ENCODE measurements at regions not wholly inside any gene's neighbourhood (a gene's known extent, or its start where the extent isn't known, plus 50 kb on each side); places are given as distances from the start of the nearest gene placed in this dataset.
"Not testable (repeated sequence)": the region's sequence is repeated elsewhere in the genome, so short reads cannot be mapped to it uniquely, and the experiment has no call there.

DNA sequence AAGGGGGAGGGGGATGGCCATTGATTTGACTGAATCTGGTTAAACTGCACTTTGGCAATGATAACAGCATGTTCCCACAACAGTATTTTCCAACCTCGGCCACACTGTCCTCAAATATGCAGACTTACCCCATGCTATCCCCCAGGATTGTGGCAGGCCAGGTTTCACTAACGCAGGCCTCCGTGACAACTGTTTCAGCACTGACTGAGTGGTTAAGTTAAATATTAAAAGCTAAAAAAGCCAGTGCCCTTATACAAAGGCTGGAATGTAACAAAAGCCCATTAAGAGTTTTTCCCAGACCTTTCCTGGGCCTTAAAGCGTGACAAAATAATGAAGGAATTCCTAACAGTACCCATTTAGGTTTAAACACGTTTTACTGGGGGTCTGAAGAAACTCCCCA lies 202.9 kb downstream of the USP25 start:
- no peak for DNase-seq (ENCODE audit: low spot score)

DNA sequence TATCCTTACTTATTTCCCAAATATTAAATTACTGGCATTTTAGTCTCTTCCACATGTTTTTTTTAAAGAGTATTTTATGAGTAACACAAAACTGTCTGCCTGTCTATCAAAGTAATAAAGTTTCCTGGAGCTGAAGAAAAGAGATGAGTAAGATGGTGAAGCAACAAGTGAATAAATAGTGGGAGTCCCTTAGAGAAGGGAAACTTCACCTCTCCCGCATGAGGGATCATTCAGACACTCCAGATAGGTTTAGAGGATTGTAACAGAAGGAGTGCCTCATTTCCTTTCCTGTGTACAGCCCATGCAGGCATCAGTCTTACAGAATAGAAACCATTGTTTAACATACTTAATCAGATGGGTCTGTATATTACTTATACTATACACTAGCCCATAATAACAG lies 205.7 kb downstream of the USP25 start:
- no peak for DNase-seq (ENCODE audit: low spot score)

GRCh38 chr21:15943009-15943666 lies 213.4 kb downstream of the USP25 start:
- no peak for DNase-seq (ENCODE audit: low spot score)

DNA sequence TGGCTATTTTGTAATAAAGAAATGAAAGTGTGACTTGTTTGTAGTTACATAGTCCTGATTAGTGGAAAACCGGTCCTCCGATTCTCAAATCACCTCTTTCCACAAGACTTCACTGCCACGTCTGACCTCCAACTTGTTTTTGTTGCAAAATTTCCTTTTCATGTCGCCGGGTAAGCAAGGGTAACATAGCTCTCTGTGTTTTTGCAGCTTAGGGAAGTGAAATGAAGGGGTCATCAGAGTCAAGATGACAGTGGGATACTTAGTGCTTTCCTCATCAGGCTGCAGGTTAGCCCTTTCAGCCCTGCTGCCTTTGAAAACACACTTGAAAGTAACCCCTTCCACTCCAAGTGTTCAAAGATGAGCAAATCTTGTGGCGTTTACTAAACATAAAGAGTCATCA lies 217.9 kb downstream of the USP25 start:
- DNase-seq (ENCODE audit: low spot score): no peak

DNA sequence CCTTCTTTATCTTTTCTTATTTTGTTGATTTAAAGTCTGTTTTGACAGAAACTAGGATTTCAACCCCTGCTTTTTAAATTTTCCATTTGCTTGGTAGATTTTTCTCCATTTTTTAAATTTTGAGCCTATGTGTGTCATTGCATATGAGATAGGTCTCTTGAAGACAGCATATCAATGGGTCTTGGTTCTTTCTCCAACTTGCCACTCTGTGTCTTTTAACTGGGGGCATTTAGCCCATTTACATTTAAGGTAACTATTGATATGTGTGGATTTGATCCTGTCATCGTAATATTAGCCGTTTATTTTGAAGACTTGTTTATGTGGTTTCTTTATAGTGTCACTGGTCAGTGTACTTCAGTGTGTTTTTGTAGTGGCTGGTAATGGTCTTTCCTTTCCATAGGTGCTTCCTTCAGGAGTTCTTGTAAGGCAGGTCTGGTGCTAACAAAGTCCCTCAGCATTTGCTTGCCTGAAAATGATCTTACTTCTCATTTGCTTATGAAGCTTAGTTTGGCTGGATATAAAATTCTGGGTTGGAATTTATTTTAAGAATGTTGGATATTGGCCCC lies 223.9 kb downstream of the USP25 start:
- no peak for DNase-seq (ENCODE audit: low spot score)

DNA sequence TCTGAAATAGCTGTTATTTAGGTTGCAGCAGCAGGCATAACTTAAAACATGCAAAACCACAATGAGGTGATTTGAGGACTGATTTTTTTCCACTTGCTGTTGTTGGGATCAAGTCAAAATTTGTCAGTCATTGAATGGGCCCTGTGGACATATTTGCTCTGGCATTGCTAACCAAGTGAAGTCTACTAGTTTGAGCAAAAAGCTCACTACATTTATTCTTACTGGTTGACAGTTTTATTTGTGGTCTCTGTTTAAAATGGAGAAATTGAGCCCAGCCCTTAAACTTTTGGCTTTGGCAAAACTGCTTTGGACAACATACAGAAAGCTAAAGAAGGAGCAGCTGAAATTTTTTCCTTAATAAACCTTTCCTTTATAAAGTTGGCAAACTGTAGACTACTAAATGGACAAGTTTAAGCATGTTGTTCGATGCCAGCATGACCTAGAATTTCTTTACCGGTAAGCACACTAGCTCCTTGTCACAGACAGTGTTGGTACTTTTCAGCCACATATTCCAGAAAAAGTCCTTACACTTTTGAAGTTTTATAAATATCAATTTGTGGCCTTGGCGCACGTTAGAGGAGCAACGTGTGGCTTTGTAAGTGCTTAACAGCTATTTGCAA lies 234.6 kb downstream of the USP25 start:
- DNase-seq (ENCODE audit: low spot score): no peak

- no peak for DNase-seq (ENCODE audit: low spot score)
Observed at GRCh38 chr21:15966231-15966630, 236.4 kb downstream of the USP25 start.

GRCh38 chr21:15966651-15967050 lies 236.9 kb downstream of the USP25 start:
- DNase-seq (ENCODE audit: low spot score): no peak

GRCh38 chr21:15967661-15968060 lies 237.9 kb downstream of the USP25 start:
- DNase-seq (ENCODE audit: low spot score): no peak

DNA sequence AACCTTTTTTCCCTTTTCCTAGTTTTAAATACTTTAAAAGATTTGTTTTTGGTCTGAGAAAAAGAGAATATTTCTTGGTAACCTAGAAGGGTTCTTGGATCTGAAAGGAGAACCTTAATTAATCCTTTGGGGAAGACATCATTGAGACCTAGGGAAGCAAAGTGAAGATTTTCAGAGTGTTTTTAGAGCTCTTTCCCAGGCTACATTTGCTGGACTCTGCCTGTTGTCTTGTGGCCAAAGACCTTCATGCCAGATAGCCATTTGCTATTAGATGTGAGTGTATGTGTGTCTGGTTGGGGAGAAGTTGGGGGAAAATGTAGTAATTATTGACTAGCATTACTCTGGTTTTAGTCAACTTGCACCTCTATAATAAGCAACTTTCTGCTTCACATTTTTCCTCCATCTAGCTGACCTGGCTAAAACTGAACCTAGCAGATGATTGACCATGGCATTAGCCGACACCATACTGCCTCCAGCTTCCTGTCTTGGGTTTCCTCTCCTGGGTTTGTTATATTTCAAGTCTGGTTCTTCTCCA lies 239.1 kb downstream of the USP25 start:
- no peak for DNase-seq (ENCODE audit: low spot score)

- peak; percentile 29 for DNase-seq (ENCODE audit: low spot score)
Observed at GRCh38 chr21:15976807-15977206, 247.0 kb downstream of the USP25 start.

GRCh38 chr21:15978215-15978738 lies 248.5 kb downstream of the USP25 start:
- DNase-seq (ENCODE audit: low spot score): no peak

DNA sequence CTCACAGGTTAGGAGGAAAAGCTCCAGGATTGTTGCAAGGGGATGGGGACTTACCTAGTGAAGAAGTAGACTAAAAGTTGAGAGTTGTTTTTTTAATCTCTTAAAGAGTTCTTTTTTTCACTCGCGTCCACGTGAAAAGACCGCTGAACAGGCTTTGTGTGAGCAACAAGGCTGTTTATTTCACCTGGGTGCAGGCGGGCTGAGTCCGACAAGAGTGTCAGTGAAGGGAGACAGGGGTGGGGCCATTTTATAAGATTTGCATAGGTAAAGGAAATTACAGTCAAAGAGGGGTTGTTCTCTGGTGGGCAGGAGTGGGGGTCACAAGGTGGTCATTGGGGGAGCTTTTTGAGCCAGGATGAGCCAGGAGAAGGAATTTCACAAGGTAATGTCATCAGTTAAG lies 249.7 kb downstream of the USP25 start:
- not testable (repeated sequence) for DNase-seq (ENCODE audit: low spot score)

DNA sequence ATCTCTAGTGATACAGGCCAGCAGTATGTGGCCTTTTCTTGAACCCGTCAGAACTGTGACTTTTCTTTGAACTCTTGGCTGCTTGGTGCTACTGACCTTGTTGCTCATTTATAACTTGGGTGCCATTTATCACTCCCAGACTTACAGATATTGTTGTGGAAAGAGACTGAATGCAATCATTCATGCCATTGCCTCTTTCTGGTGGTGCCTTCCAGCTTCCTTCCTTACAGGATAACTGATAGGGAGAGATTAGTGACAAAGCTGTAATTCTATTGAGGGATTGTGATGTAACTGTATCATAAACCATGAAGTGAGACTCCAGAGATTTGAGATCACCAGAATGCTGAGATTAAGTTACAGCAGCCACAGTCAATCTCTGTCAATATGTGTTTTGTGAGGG lies 256.5 kb downstream of the USP25 start:
- no peak for DNase-seq (ENCODE audit: low spot score)

DNA sequence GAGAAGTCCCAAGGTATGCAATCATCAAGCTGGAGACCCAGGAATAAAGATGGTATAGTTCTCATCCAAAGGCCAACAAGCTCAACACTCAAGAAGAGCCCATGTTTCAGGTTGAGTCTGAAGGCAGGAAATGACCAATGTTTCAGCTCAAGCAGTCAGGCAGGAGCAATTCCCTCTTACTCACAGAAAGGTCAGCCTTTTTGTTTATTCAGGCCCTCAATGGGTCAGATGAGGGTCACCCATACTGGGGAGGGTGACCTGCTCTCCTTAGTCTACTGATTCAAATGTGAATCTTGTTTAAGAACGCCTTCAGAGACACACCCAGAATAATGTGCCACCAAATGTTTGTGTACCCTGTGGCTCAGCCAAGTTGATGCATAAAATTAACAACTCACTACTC lies 262.4 kb downstream of the USP25 start:
- no peak for DNase-seq (ENCODE audit: low spot score)

DNA sequence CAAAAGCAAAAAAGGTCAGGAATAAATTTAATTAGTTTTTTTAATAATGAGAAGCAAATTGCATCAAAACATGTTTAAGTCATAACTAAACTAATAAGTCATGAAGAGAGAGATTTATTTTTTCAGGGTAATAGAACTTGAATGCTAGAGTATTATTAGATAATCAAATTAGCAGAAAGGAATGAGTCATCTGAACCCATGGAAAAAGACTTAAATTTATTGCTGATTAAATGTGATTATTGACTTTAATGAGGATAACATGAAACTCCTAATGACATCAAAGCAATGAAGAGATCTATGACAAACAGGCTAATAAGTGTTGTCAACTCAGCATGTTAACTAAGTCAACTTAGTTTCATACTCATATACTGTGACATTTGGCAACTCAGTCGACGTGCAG lies 264.2 kb downstream of the USP25 start:
- no peak for DNase-seq (ENCODE audit: low spot score)

DNA sequence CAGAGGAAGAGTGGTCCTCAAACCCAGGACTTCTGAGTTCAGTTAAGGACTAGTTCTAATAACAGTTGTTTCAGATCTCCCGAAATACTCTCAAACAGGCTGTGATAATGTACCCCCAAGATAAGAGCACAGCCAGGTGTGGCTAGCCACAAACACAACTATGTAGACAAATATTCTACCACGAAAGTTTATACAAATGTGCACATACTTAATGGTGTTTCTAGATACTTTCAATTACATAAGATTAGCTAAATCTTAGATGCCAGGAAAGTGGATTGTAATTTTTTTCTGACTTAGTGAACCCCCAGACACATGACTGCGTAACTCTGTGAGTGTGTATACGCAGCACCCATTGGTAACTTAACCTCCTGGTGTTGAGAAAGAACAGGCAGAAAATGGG lies 270.0 kb downstream of the USP25 start:
- no peak for DNase-seq (ENCODE audit: low spot score)

- peak; percentile 44 for DNase-seq (ENCODE audit: low spot score)
Observed at GRCh38 chr21:16002874-16003466, 273.2 kb downstream of the USP25 start.

DNA sequence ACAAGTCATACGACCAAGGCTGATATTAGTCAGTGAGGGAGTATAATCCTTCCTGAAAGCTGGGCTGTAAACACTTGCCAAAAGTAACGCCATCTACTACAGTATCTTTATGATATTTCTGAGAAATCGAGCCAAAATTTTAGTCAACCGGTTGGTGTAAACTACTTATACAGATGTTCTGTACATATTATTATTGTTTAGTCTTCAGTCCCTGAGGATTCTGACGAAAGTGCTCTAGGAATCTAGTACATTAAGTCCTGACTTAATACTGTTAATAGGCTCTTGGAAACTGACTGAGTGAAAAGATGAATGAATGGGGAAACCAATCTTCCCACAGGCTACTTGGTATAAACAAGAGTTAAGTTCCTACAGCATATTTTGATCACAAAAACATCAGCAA lies 274.3 kb downstream of the USP25 start:
- no peak for DNase-seq (ENCODE audit: low spot score)

GRCh38 chr21:16004523-16004922 lies 274.7 kb downstream of the USP25 start:
- no peak for DNase-seq (ENCODE audit: low spot score)

GRCh38 chr21:16005996-16006395 lies 276.2 kb downstream of the USP25 start:
- DNase-seq (ENCODE audit: low spot score): no peak

DNA sequence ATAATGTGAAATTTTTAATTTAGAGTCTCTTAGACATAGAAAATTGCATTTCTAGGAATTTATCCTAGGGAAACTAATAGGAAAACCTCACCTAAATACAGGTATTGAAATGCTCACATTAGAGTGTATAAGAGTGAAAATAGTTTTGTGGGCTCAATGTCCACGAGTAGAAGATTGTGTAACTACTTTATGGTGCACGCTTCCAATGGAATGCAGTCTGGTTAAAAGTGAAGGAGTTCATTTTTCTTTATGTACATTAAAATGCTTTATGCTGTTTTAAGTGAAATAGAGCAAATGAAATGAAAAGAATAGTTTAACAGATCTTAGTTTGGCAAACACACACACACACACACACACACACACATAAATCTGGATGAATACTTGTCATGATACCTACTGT lies 278.2 kb downstream of the USP25 start:
- DNase-seq (ENCODE audit: low spot score): no peak

GRCh38 chr21:16011719-16012118 lies 281.9 kb downstream of the USP25 start:
- peak; percentile 28 for DNase-seq (ENCODE audit: low spot score)

Data from cerebellar cortex (tissue), 1 donor.